ENCODE measurements at regions not wholly inside any gene's neighbourhood (a gene's known extent, or its start where the extent isn't known, plus 50 kb on each side); places are given as distances from the start of the nearest gene placed in this dataset.
"Not testable (repeated sequence)": the region's sequence is repeated elsewhere in the genome, so short reads cannot be mapped to it uniquely, and the experiment has no call there.

DNA sequence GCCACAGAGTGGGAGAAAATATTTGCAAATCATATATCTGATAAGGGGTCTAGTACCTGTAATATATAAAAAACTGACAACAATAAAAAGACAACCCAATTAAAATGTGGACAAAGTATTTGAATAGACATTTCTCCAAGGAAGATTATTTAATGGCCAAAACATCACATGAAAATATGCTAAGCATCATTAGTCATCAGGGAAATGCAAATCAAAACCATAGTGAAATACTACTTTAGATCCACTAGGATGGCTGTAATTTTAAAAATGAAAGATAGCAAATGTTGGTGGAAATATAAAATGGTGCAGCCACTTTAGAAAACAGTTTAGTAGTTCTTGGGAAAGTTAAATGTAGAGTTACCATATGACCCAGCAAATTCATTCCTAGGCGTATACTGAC is 118.7 kb upstream of the KIF26B start:
- no peak for DNase-seq (ENCODE audit: extremely low read depth, low read depth)

DNA sequence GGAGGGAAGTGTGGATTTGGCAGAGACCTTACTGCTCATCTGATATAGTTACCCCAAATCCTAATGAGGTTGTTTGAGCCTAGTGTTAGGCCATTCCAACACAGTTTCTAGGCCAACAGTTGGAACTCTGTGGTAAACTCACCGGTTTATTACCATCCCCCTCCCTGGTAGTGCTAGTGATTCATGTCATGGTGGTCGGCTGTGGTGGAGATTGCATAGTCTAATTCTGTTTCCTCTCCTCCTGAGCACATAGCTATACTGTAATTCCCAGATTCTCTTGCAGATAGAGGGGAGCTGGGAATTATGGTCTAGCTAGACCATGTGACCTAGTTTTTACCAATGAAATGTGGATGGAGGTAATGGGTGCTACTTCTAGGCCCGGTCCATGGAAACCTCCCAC is 123.7 kb upstream of the KIF26B start:
- no peak for DNase-seq (ENCODE audit: extremely low read depth, low read depth)

DNA sequence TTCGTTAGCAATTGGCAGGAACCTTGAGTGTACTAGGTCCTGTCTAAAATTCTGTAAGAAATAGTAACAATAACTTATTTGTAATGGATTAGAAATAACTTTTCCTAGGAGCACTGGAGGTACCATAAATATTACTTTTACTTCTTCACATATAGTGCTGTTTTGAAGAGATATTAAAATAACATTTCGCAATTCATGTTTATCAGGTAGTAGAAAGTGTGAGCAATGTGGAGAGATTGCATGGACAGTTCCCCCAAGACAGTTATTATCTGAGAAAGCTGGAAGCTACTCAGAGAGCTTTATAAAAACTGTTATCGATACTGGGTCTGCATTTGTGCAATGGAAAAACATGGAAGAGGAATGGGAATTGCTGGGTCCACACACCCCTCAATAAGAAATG is 128.5 kb upstream of the KIF26B start:
- DNase-seq (ENCODE audit: extremely low read depth, low read depth): no peak

GRCh38 chr1:245025525-245025924 is 129.3 kb upstream of the KIF26B start:
- no peak for DNase-seq (ENCODE audit: extremely low read depth, low read depth)

- no peak for DNase-seq (ENCODE audit: extremely low read depth, low read depth)
Observed at GRCh38 chr1:245023222-245023621, 131.6 kb upstream of the KIF26B start.

- no peak for DNase-seq (ENCODE audit: extremely low read depth, low read depth)
Observed at GRCh38 chr1:245019910-245020486, 134.8 kb upstream of the KIF26B start.

DNA sequence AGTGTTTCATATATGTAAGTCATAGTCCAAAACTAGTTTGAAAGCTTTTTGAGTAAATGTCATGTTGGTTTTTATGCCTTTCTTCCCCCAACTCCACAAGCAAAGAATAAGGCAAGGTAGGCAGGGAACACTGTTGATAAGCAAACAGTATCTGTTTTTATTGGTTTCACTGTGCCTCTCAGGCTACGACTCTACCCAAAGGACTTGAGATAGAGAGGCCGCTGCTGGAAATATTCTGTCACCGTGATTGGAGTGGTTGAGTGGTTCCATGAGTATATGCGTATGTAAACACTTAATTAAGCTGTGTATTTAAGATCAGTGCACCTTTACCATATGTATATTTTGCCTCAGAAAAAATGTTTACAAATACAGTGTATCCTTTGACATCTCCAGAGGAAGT is 138.1 kb upstream of the KIF26B start:
- no peak for DNase-seq (ENCODE audit: extremely low read depth, low read depth)

DNA sequence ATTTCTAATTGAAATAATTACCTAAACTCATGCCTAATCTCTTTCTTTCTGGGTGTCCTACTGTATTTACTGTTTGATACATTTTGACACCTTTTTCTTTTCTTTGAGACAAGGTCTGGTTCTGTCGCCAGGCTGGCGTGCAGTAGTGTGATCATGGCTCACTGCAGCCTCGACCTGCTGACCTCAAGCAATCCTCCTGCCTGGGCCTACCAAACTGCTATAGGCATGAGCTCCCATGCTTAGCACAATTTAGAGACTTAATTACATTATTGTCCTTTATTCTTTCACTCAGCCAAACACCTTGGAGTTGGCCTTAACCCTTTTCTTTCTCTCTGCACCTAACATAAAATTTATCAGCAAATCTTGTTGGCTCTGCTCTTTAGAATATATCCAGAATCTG is 139.8 kb upstream of the KIF26B start:
- DNase-seq (ENCODE audit: extremely low read depth, low read depth): no peak

GRCh38 chr1:245014247-245015029 is 140.3 kb upstream of the KIF26B start:
- no peak for DNase-seq (ENCODE audit: extremely low read depth, low read depth)

DNA sequence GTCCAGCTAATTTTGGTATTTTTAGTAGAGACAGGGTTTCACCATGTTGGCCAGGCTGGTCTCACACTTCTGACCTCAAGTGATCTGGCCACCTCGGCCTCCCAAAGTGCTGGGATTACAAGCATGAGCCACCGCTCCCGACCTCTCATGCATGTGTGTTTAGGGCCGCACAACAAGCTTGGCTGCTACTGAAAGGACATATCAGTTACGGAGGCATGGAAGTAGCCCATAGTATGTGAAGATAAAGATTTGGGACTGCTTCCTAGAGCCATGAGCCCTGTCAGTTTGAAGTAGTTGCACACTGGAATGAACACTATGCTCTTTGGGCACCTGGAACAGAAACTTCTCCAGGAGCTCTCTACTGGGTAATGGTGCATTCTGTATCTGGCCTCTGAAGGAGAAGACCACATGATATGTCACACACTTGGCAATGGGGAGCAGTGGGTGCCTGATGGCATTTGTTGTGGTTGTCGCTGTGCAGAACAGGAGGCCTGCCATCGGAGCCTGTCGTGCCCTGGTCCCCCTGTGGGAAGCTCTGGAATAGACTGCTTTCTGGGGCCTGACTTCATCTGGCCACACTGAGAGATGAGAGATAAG is 144.7 kb upstream of the KIF26B start:
- DNase-seq (ENCODE audit: extremely low read depth, low read depth): no peak

DNA sequence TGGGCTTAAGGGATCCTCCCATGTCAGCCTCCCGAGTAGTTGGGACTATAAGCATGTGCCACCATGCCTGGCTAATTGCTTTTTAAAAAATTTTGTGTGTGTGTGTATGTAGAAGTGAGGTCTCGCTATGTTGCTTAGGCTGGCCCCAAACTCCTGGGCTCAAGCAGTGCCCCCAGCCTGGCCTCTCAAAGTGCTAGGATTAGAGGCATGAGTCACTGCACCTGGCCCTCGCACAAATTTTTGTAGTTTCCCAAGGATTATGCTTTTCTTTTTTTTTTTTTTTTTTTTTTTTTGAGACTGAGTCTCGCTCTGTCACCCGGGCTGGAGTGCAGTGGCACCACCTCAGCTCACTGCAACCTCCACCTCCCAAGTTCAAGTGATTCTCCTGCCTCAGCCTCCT is 144.4 kb upstream of the HNRNPU start:
- no peak for DNase-seq (ENCODE audit: extremely low read depth, low read depth)

GRCh38 chr1:245007852-245008251 is 143.5 kb upstream of the HNRNPU start:
- no peak for DNase-seq (ENCODE audit: extremely low read depth, low read depth)

DNA sequence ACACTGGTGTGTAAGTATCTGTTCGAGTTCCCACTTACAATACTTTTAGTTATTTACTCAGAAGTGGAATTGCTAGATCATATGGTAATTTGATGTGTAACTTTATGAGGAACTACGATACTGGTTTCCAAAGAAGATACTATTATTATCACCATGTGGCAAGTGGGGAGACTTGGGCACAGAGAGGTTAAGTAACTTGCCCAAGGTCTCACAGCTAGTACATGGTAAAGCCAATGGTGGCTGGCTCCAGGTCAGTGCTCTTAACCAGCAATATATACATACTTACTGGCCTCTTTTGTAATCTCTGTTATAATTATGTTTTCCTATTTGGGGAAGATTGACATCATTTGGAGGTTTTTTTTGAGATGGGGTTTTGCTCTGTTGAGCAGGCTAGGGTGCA is 138.9 kb upstream of the HNRNPU start:
- DNase-seq (ENCODE audit: extremely low read depth, low read depth): no peak

GRCh38 chr1:245001252-245001651 is 136.9 kb upstream of the HNRNPU start:
- no peak for DNase-seq (ENCODE audit: extremely low read depth, low read depth)

DNA sequence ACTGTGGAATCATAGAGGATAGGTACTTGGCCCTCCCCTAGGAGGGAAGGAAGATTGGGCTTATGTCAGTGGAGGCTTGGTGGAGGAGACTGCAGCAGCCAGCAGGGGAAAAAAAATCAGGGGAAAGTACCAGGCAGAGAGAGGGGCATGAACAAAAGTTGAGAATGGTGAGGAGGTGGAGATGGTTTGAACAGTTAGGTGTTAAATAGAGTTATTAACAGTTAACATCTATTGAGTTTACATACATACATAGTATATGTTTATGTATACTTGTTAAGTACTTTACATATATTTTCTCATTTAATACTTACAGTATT is 136.5 kb upstream of the HNRNPU start:
- DNase-seq (ENCODE audit: extremely low read depth, low read depth): no peak

GRCh38 chr1:244999644-245000043 is 135.3 kb upstream of the HNRNPU start:
- not testable (repeated sequence) for DNase-seq (ENCODE audit: extremely low read depth, low read depth)

DNA sequence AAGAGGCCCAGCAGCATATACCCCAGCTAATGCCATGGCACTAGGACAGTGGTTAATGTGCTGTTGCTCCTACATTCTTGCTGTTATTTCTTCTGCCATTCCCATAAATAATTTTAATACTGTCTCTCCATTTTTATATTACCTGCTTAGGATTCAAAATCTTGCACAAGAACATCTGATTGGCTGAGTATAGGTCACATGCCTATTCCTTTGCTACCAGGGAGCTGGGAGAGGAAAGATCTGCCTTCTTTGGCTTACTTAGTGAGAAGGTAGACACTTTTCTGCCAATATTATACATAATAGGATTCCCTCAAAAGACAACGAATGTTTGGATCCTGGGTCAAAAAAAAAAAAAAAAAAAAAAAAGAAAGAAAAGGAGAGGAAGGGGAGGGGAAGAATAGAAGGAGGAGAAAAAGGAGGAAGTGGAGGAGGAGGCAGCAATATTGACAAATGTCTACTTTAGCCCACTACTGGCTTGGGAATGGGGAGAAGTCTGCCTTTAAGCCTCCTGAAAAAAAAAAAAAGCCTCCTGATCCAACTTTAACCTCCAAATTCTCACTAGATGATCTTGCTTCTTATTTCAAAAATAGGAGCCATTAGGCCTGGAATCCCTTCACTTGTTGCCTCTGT is 134.5 kb upstream of the HNRNPU start:
- DNase-seq (ENCODE audit: extremely low read depth, low read depth): no peak

DNA sequence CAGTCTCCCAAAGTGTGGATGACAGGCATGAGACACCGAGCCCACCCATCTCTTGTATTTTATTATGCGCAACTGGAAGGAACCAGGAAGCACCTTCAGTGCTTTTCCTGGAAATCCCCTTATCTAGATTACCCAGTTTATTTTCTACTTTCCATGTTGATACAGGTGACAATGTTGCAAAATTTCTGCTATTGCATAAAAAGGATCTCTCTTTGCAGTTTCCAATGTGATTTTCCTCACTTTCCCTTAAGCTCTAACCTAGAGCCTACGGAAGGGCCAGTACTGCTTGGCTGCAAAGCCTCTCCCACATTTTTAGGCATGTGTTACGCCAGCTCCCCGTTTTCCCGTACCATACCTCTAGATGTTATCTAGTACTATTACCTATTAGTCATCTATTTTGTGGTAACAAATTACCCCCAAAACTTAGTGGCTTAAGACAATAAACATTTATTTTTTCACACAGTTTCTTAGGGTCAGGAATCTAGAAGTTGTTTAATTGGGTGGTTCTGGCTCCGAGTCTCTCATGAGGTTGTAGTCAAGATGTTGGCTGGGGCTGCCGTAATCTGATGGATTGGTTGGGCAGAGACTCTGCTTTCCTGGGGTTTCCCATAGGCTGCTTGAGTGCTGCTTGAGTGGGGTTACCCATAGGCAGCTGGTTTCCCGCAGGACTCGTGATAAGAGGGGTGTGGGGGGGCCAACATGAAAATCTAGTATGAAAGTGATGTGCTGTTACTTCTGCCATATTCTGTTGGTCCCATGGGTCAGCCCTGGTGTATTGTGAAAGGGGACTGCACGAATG is 131.5 kb upstream of the HNRNPU start:
- no peak for DNase-seq (ENCODE audit: extremely low read depth, low read depth)

GRCh38 chr1:244992833-244993232 is 128.5 kb upstream of the HNRNPU start:
- no peak for DNase-seq (ENCODE audit: extremely low read depth, low read depth)

GRCh38 chr1:244989813-244990212 is 125.5 kb upstream of the HNRNPU start:
- no peak for DNase-seq (ENCODE audit: extremely low read depth, low read depth)

DNA sequence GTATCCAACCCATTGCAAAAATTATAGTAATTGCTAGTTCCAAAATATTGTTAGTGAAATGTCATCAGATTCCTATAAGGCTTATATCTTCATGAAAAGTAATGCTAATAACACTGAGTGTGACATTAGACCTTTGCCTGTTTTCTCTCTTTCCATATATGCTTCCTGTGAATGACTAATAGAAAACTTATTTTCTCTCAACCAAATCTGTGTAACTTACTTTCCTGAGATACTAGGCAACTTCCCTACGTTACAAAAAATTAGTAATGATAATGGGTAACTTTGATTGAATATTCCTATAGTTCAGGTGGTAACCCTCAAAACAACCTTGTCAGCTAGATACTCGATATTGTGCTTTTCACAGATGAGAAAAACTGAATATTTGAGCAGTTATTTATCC is 124.2 kb upstream of the HNRNPU start:
- DNase-seq (ENCODE audit: extremely low read depth, low read depth): no peak
